ENCODE measurements at regions not wholly inside any gene's neighbourhood (a gene's known extent, or its start where the extent isn't known, plus 50 kb on each side); places are given as distances from the start of the nearest gene placed in this dataset.

- no peak for TF ChIP-seq CTCF (conservative IDR thresholded peaks at IDR 0.05)
- TF ChIP-seq EZH2 (IDR thresholded peaks at IDR 0.05; ENCODE audit: low read depth), result no peak
Observed at GRCh38 chr4:153137159-153137558, 67.1 kb upstream of the TRIM2 start.

Measured in PC-9 (cell line).